HepG2 (cell line): ENCODE measurements at regions not wholly inside any gene's neighbourhood (a gene's known extent, or its start where the extent isn't known, plus 50 kb on each side); places are given as distances from the start of the nearest gene placed in this dataset.

Experiments used
- ATAC-seq: fragments of 200-7000 bp; cut with Tn5 transposase; 3 replicates; pipeline ENCODE4 v1.9.1; 2020; ENCODE audit warnings: mild to moderate bottlenecking, moderate library complexity
- BruUV-seq: library from RNA; stranded (reverse); fragments of 400-500 nt; replicated peaks from 2 replicates; lab custom pipeline; 2021; lab: Mats Ljungman, UMichigan
- CTCF ChIA-PET: fragments of 300-600 bp; formaldehyde crosslinking; extraction: SDS; loops from one replicate; lab custom pipeline; 2021; ENCODE audit warnings: low total read pairs, inconsistent platforms, low intra/inter-chr PET ratio; lab: Yijun Ruan, JAX
- POLR2A ChIA-PET: fragments of 350-600 bp; sonication (Branson Sonifier 250); formaldehyde crosslinking; loops from one replicate; lab custom pipeline; 2020; ENCODE audit warnings: antibody characterized with exemption, inconsistent platforms; lab: Yijun Ruan, JAX
- DNase-seq: peaks from one replicate; pipeline ENCODE4 v3.0.0-alpha.2; 2015; ENCODE audit warnings: low spot score
- FAIRE-seq: peaks from 3 replicates; lab custom pipeline; 2011; peaks lifted over from hg19 to GRCh38; lab: Jason Lieb, UNC
- H2AFZ ChIP-seq: one replicate; pipeline ENCODE4 v1.6.1; 2011; ENCODE audit warnings: low read length, inconsistent platforms
- H3K27ac ChIP-seq: fragments of 300-600 bp; 3 replicates; pipeline ENCODE4 v1.8.0; 2011; ENCODE audit warnings: mixed run types, mild to moderate bottlenecking, mixed read lengths, low read length, inconsistent platforms; ENCODE audit not compliant: insufficient read depth; ENCODE audit errors: extremely low read length
- H3K27me3 ChIP-seq, 2 experiments: fragments of 200-600 bp in 1 of 2; 2 replicates in 1 of 2; 3 replicates in 1 of 2; pipeline versions ENCODE4 v1.6.0 to v1.8.0; 2011; ENCODE audit warnings: low read length in 2 of 2, mild to moderate bottlenecking in 2 of 2, moderate library complexity in 2 of 2, inconsistent platforms in 1 of 2; ENCODE audit not compliant: insufficient read depth in 2 of 2, control insufficient read depth in 1 of 2
- H3K36me3 ChIP-seq, 2 experiments: fragments of 200-600 bp in 1 of 2; replicated peaks in 1 of 2; 2 replicates in 1 of 2; 3 replicates in 1 of 2; pipeline versions ENCODE4 v1.5.1 to v1.8.0; 2011; ENCODE audit warnings: low read length in 2 of 2, inconsistent platforms in 1 of 2; ENCODE audit not compliant: insufficient read depth in 2 of 2, control insufficient read depth in 1 of 2
- H3K4me1 ChIP-seq: 2 replicates; pipeline ENCODE4 v1.5.1; 2012; ENCODE audit warnings: low read length, inconsistent platforms; ENCODE audit not compliant: insufficient read depth
- H3K4me2 ChIP-seq: 2 replicates; pipeline ENCODE4 v1.6.0; 2011; ENCODE audit warnings: low read depth, low read length, inconsistent platforms
- H3K4me3 ChIP-seq, 3 experiments: fragments of 200-600 bp in 1 of 3; sonication (generic), shearing (Covaris generic) in 1 of 3; replicated peaks in 1 of 3; 2 replicates each; pipeline ENCODE4 v1.5.1; 2011 to 2016; ENCODE audit warnings: low read length in 3 of 3, inconsistent platforms in 2 of 3, low read depth in 2 of 3, mild to moderate bottlenecking in 2 of 3, control low read depth in 1 of 3, mixed read lengths in 1 of 3; ENCODE audit not compliant: insufficient read depth in 1 of 3
- H3K79me2 ChIP-seq: one replicate; pipeline ENCODE4 v1.6.1; 2011; ENCODE audit warnings: low read length, inconsistent platforms; ENCODE audit not compliant: insufficient read depth
- H3K9ac ChIP-seq: 2 replicates; pipeline ENCODE4 v1.6.0; 2011; ENCODE audit warnings: mild to moderate bottlenecking, low read depth, low read length, inconsistent platforms; ENCODE audit not compliant: insufficient read depth
- H3K9me3 ChIP-seq: 2 replicates; pipeline ENCODE4 v1.5.1; 2012; ENCODE audit warnings: mild to moderate bottlenecking, low read length
- H4K20me1 ChIP-seq: 2 replicates; pipeline ENCODE4 v1.6.0; 2011; ENCODE audit warnings: inconsistent platforms, mild to moderate bottlenecking, low read length, moderate library complexity; ENCODE audit not compliant: insufficient read depth
- ARNT ChIP-seq: fragments of 450-650 bp; IDR thresholded peaks from 2 replicates; pipeline ENCODE4 v1.6.1; 2017
- IKZF5 ChIP-seq: IDR thresholded peaks from 2 replicates; pipeline ENCODE4 v1.6.1; 2018; ENCODE audit warnings: missing genetic modification reagents, mild to moderate bottlenecking, missing compliant biosample characterization
- PRMT3 ChIP-seq: sonication (generic); formaldehyde crosslinking; IDR thresholded peaks from 2 replicates; pipeline ENCODE4 v1.8.1; 2022; ENCODE audit warnings: low read depth, mild to moderate bottlenecking, moderate library complexity, missing genetic modification reagents, borderline replicate concordance
- SRSF9 ChIP-seq: fragments of 200-400 bp; formaldehyde crosslinking; IDR thresholded peaks from 2 replicates; pipeline ENCODE4 v1.6.1; 2018; ENCODE audit warnings: borderline replicate concordance, mild to moderate bottlenecking, low read depth, low read length; ENCODE audit not compliant: insufficient read depth, poor library complexity, severe bottlenecking
- SUZ12 ChIP-seq: fragments of 150-350 bp; IDR thresholded peaks from 2 replicates; pipeline ENCODE4 v1.6.1; 2014; ENCODE audit warnings: low read depth, low read length
- ZBTB4 ChIP-seq: sonication (generic); formaldehyde crosslinking; IDR thresholded peaks from 2 replicates; pipeline ENCODE4 v1.4.0; 2020; ENCODE audit warnings: missing genetic modification reagents, mild to moderate bottlenecking, borderline replicate concordance
- ZBTB46 ChIP-seq: sonication (generic); formaldehyde crosslinking; IDR thresholded peaks from 2 replicates; pipeline ENCODE4 v1.4.0; 2020; ENCODE audit warnings: mild to moderate bottlenecking, missing genetic modification reagents, borderline replicate concordance
- ZMAT5 ChIP-seq: sonication (generic); formaldehyde crosslinking; IDR thresholded peaks from 2 replicates; pipeline ENCODE4 v1.5.0; 2020; ENCODE audit warnings: mild to moderate bottlenecking, low read depth, missing genetic modification reagents, borderline replicate concordance
- ZNF180 ChIP-seq: sonication (generic); formaldehyde crosslinking; IDR thresholded peaks from 2 replicates; pipeline ENCODE4 v1.4.0; 2020; ENCODE audit warnings: low read depth, missing genetic modification reagents, borderline replicate concordance
- ZNF207 ChIP-seq: fragments of 450-650 bp; IDR thresholded peaks from 2 replicates; pipeline ENCODE4 v1.6.1; 2016; ENCODE audit warnings: antibody characterized with exemption, borderline replicate concordance
- ZNF468 ChIP-seq: sonication (generic); formaldehyde crosslinking; IDR thresholded peaks from 2 replicates; pipeline ENCODE4 v1.8.0; 2022; ENCODE audit warnings: mild to moderate bottlenecking, moderate library complexity, missing genetic modification reagents
- ZNF512B ChIP-seq: sonication (generic); formaldehyde crosslinking; IDR thresholded peaks from 2 replicates; pipeline ENCODE4 v1.5.1; 2020; ENCODE audit warnings: missing genetic modification reagents, mild to moderate bottlenecking, borderline replicate concordance
- WGBS: methylation state at CpG from one replicate; pipeline ENCODE4 v1.1.6; 2017; ENCODE audit warnings: low lambda C conversion rate; 5-methylcytosine and 5-hydroxymethylcytosine counted together
- in situ Hi-C: cut with HindIII; loops from 2 replicates; pipeline ENCODE4 v1.10.0; 2017; ENCODE audit warnings: low pct_unique_long_range_greater_than_20kb; ENCODE audit not compliant: extremely low pct_ligation_motif_present
- intact Hi-C: fragments of 100-400 bp; cut with micrococcal nuclease; formaldehyde crosslinking; loops from one replicate; pipeline ENCODE4 v1.10.0; 2022; ENCODE audit not compliant: unreplicated experiment

GRCh38 chr5:155239803-155240202, 226.2 kb downstream of the KIF4B start:
- POLR2A ChIA-PET = no interaction called here
- no peak for FAIRE-seq
- no peak overlapping the region for H3K27ac ChIP-seq

More at GRCh38 chr5:155239803-155240202, 226.2 kb downstream of the KIF4B start:
- H3K79me2 ChIP-seq = no peaks in the 10 kb centered on the region
- H3K9ac ChIP-seq = no peak overlapping the region
- DNase-seq = no peak
- H4K20me1 ChIP-seq = no peaks in the 10 kb centered on the region
- TF ChIP-seq ZNF468 (CRISPR knock-in tag) = no peak
- no peak for TF ChIP-seq SUZ12
- no peak for TF ChIP-seq IKZF5 (CRISPR knock-in tag)
- no peak for TF ChIP-seq ZNF180
- TF ChIP-seq ZBTB46 (CRISPR knock-in tag) = no peak
- no peak for TF ChIP-seq ZBTB4
- no peak for TF ChIP-seq ZMAT5
- no peak for TF ChIP-seq SRSF9
- TF ChIP-seq PRMT3 (CRISPR knock-in tag) = no peak
- no peak for TF ChIP-seq ZNF207
- no peak for TF ChIP-seq ZNF512B
- TF ChIP-seq ARNT = no peak
- H3K27me3 ChIP-seq = no peaks in the 10 kb centered on the region
- H3K4me2 ChIP-seq = no peak overlapping the region
- in situ Hi-C loops = no loop called here
- no peaks in the 10 kb centered on the region for H3K4me1 ChIP-seq
- no peak for ATAC-seq
- intact Hi-C loops = no loop called here
- CTCF ChIA-PET = no interaction called here
- H3K9me3 ChIP-seq = no peaks in the 10 kb centered on the region
- no peaks in the 10 kb centered on the region for H3K36me3 ChIP-seq
- no peak overlapping the region for H3K4me3 ChIP-seq
- BruUV-seq = no TSS peak
- no peak overlapping the region for H2AFZ ChIP-seq
- WGBS = 0% methylated on average over 2 of the region's 2 CpGs
